Peyer's patch (tissue), 4 donors: ENCODE measurements at regions not wholly inside any gene's neighbourhood (a gene's known extent, or its start where the extent isn't known, plus 50 kb on each side); places are given as distances from the start of the nearest gene placed in this dataset.

ENCODE experiments used
- CTCF ChIP-seq, 6 experiments: fragments of 450-650 bp in 4 of 6; fragments of 200-600 bp in 2 of 6; sonication (generic) in 1 of 6; IDR thresholded peaks; one replicate each; pipeline ENCODE4 v1.5.1; 2017 to 2019; ENCODE audit warnings: antibody characterized with exemption in 6 of 6, mild to moderate bottlenecking in 3 of 6, moderate library complexity in 1 of 6
- POLR2A ChIP-seq, 2 donors: fragments of 450-650 bp; IDR thresholded peaks; one replicate each; pipeline ENCODE4 v1.5.1; 2017; ENCODE audit warnings: antibody characterized with exemption in 2 of 2, mild to moderate bottlenecking in 2 of 2, moderate library complexity in 2 of 2

DNA sequence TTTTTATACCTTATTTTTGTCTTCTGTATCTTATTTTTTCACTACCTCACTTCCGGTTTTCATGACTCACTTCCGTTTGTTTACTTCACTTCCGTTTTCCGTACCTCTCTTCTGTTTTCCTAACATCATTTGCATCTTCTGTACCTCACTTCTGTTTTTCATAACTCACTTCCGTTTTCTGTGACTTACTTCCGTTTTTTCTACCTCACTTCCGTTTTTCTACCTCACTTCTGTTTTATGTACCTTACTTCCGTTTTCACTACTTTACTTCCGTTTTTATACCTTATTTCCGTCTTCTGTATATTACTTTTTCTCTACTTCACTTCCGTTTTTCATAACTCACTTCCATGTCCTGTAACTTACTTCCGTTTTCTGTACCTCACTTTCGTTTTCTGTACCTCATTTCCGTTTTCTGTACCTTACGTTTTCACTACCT, 492.5 kb upstream of the AKR1E2 start:
- no peak for TF ChIP-seq CTCF (IDR thresholded peaks at IDR 0.05)
- no peak for TF ChIP-seq POLR2A (IDR thresholded peaks at IDR 0.05)
